Karpas-422 (cell line): ENCODE measurements at regions not wholly inside any gene's neighbourhood (a gene's known extent, or its start where the extent isn't known, plus 50 kb on each side); places are given as distances from the start of the nearest gene placed in this dataset.

Experiments
- DNase-seq: peaks from one replicate; pipeline ENCODE4 v3.0.0-alpha.2; 2015
- H2AFZ ChIP-seq: fragments of 200-600 bp; sonication (generic); 2 replicates; pipeline ENCODE4 v1.6.1; 2014; ENCODE audit warnings: antibody characterized with exemption, low read length, mixed read lengths
- H3K27ac ChIP-seq: fragments of 200-600 bp; sonication (generic); 2 replicates; pipeline ENCODE4 v1.5.1; 2014; ENCODE audit warnings: mild to moderate bottlenecking, low read length, moderate library complexity
- H3K27me3 ChIP-seq: fragments of 200-600 bp; sonication (generic); 2 replicates; pipeline ENCODE4 v1.6.1; 2014; ENCODE audit warnings: low read length, mixed read lengths
- H3K36me3 ChIP-seq: fragments of 200-600 bp; sonication (generic); 2 replicates; pipeline ENCODE4 v1.6.1; 2014; ENCODE audit warnings: low read length, mixed read lengths; ENCODE audit not compliant: insufficient read depth
- H3K4me1 ChIP-seq: fragments of 200-600 bp; sonication (generic); 2 replicates; pipeline ENCODE4 v1.6.1; 2014; ENCODE audit warnings: mild to moderate bottlenecking, low read length, mixed read lengths
- H3K4me2 ChIP-seq: fragments of 200-600 bp; sonication (generic); 2 replicates; pipeline ENCODE4 v1.6.1; 2014; ENCODE audit warnings: low read length, low read depth, mild to moderate bottlenecking; ENCODE audit not compliant: poor library complexity, severe bottlenecking
- H3K4me3 ChIP-seq: fragments of 200-600 bp; sonication (generic); 2 replicates; pipeline ENCODE4 v1.5.1; 2014; ENCODE audit warnings: mild to moderate bottlenecking, antibody characterized with exemption, low read length, mixed read lengths
- H3K79me2 ChIP-seq: fragments of 200-600 bp; sonication (generic); 2 replicates; pipeline ENCODE4 v1.6.1; 2014; ENCODE audit warnings: mild to moderate bottlenecking, low read length, mixed read lengths
- H3K9ac ChIP-seq: fragments of 200-600 bp; sonication (generic); 2 replicates; pipeline ENCODE4 v1.6.0; 2014; ENCODE audit warnings: low read length
- H3K9me2 ChIP-seq: fragments of 200-600 bp; sonication (generic), shearing (Covaris generic); replicated peaks from 2 replicates; pipeline ENCODE4 v1.6.0; 2014; ENCODE audit warnings: mild to moderate bottlenecking, low read length, moderate library complexity; ENCODE audit not compliant: insufficient read depth
- H3K9me3 ChIP-seq: fragments of 300-700, 200-600 bp; sonication (generic); 2 replicates; pipeline ENCODE4 v1.6.1; 2014; ENCODE audit warnings: low read length, mixed read lengths
- H4K20me1 ChIP-seq: fragments of 200-600 bp; sonication (generic); 2 replicates; pipeline ENCODE4 v1.6.1; 2014; ENCODE audit warnings: mild to moderate bottlenecking, antibody characterized with exemption, low read length, low read depth; ENCODE audit not compliant: insufficient read depth

DNA sequence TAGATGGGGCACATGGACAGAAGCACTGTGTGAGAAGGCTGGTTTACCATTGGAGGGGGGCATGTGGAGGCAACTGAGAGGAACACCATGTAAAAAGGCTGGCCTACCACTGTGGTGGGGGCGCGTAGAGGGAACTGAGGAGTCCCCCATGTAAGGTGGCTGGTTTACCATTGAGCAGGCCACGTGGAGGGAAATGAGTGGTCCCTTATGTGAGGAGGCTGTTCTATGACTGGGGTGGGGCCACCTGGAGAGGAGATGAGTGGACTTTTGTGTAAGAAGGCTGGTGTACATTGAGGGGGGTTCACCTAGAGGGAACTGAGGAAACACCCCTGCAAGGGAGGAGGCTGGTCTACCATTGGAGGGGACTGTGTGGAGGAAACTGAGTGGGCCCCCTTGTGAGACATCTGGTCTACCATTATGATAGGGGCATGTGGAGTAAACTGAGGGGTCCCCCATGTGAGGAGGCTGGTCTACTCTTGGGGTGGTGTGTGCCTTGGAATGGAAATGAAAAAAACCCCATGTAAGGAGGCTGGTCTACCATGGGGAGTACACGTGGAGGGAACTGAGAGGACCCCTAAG, 156.9 kb downstream of the FBLN2 start:
- Histone ChIP-seq H3K9me2 (no peaks in the 10 kb centered on the region), H3K36me3 (no peaks in the 10 kb centered on the region)
- no peak for DNase-seq

DNA sequence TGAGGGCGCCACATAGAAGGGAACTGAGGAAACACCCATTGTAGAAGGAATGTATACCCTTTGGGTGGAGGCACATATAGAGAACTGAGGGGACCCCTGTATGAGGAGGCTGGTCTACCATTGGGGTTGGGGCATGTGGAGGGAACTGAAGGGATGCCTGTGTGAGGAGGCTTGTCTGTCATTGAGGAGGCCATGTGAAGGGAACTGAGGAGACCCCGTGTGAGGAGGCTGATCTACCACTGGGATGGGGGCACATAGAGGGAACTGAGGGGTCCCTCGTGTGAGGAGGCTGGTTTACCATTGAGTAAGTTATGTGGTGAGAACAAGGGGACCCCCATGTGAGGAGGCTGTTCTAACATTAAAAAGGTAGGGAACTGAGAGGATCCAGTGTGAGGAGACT, 156.1 kb downstream of the FBLN2 start:
- no peak overlapping the region for H3K4me3 ChIP-seq

More for the DNA sequence above, 156.9 kb downstream of the FBLN2 start:
- Histone ChIP-seq H3K9ac (no peak overlapping the region), H4K20me1 (no peaks in the 10 kb centered on the region), H3K27me3 (no peaks in the 10 kb centered on the region), H3K9me3 (no peaks in the 10 kb centered on the region), H3K4me1 (no peaks in the 10 kb centered on the region), H2AFZ (no peak overlapping the region), H3K79me2 (no peaks in the 10 kb centered on the region), H3K4me2 (no peak overlapping the region), H3K27ac (no peak overlapping the region), H3K4me3 (no peak overlapping the region)

DNA sequence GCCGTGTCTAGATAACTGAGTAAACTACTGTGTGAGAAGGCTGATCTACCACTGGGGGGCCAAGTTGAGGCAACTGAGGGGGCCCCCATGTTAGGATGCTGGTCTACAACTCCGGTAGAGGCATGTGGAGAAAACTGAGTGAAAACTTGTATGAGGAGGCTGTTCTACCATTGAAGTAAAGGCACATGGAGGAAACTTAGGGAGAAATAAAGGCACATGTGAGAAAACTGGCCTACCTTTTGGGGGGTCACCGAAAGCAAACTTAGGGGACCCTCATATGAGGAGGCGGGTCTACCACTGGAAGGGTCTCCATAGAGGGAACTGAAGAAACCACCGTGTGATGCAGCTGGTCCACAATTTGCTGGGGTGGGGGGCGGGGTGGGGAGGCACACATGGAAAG, 155.2 kb downstream of the FBLN2 start:
- Histone ChIP-seq H3K27me3 (no peaks in the 10 kb centered on the region), H3K36me3 (no peaks in the 10 kb centered on the region), H3K27ac (no peak overlapping the region), H3K9me2 (no peaks in the 10 kb centered on the region), H3K4me3 (no peak overlapping the region), H3K4me2 (no peak overlapping the region), H3K4me1 (no peaks in the 10 kb centered on the region), H3K9ac (no peak overlapping the region), H3K9me3 (no peaks in the 10 kb centered on the region), H3K79me2 (no peaks in the 10 kb centered on the region), H2AFZ (no peak overlapping the region), H4K20me1 (no peaks in the 10 kb centered on the region)
- no peak for DNase-seq

More for the DNA sequence above, 156.1 kb downstream of the FBLN2 start:
- no peaks in the 10 kb centered on the region for H3K36me3 ChIP-seq
- no peaks in the 10 kb centered on the region for H3K27me3 ChIP-seq
- H3K79me2 ChIP-seq = no peaks in the 10 kb centered on the region
- H4K20me1 ChIP-seq = no peaks in the 10 kb centered on the region
- H3K9ac ChIP-seq = no peak overlapping the region
- H3K9me3 ChIP-seq = no peaks in the 10 kb centered on the region
- DNase-seq = no peak
- no peak overlapping the region for H2AFZ ChIP-seq
- H3K9me2 ChIP-seq = no peaks in the 10 kb centered on the region
- H3K4me2 ChIP-seq = no peak overlapping the region
- no peak overlapping the region for H3K27ac ChIP-seq
- H3K4me1 ChIP-seq = no peaks in the 10 kb centered on the region

DNA sequence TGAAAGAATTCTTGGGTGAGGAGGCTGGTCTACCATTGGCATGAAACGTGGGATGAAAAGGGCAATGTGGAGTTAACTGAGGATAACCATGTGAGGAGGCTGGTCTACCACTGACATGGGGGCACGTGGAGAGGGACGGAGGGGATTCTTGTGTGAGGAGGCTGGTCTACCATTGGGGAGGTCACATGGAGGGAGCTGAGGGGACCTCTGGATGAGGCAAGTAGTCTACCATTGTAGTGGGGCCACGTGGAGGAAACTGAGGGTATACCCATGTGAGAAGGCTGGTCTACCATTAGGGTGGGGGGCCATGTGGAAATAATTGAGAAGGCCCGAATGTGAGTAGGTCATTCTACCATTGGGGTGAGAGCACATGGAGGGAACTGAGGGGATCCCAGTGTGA, 154.1 kb downstream of the FBLN2 start:
- no peak for DNase-seq
- H3K36me3 ChIP-seq = no peaks in the 10 kb centered on the region
- H3K79me2 ChIP-seq = no peaks in the 10 kb centered on the region
- H3K27me3 ChIP-seq = no peaks in the 10 kb centered on the region
- no peak overlapping the region for H3K9ac ChIP-seq
- no peak overlapping the region for H3K27ac ChIP-seq
- H2AFZ ChIP-seq = no peak overlapping the region
- no peaks in the 10 kb centered on the region for H3K9me3 ChIP-seq
- H3K4me1 ChIP-seq = peaks cover 7% of the 10 kb centered on the region
- H3K9me2 ChIP-seq = no peaks in the 10 kb centered on the region
- H3K4me3 ChIP-seq = no peak overlapping the region
- no peak overlapping the region for H3K4me2 ChIP-seq
- H4K20me1 ChIP-seq = no peaks in the 10 kb centered on the region

DNA sequence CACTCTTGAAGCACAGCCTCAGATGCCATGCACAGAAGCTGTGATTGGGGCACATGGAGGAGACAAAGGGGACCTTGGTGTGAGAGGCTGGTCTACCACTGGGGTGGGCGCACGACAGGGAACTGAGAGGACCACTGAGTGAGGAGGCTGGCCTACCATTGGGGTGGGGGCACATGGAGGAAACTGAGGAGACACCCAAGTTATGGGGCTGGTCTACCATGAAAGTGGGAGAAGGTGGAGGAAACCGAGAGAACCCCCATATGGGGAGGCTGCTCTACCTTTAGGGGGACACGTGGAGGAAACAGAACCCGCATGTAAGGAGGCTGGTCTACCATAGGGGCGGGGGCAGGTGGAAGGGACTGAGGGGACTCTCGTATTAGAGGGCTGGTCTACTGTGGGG, 153.4 kb downstream of the FBLN2 start:
- Histone ChIP-seq H3K27ac (no peak overlapping the region), H3K79me2 (no peaks in the 10 kb centered on the region), H2AFZ (no peak overlapping the region), H3K9ac (no peak overlapping the region), H3K9me2 (no peaks in the 10 kb centered on the region), H3K4me3 (no peak overlapping the region), H3K4me2 (no peak overlapping the region), H3K4me1 (peaks cover 7% of the 10 kb centered on the region), H4K20me1 (no peaks in the 10 kb centered on the region), H3K27me3 (no peaks in the 10 kb centered on the region), H3K9me3 (no peaks in the 10 kb centered on the region), H3K36me3 (no peaks in the 10 kb centered on the region)
- no peak for DNase-seq

DNA sequence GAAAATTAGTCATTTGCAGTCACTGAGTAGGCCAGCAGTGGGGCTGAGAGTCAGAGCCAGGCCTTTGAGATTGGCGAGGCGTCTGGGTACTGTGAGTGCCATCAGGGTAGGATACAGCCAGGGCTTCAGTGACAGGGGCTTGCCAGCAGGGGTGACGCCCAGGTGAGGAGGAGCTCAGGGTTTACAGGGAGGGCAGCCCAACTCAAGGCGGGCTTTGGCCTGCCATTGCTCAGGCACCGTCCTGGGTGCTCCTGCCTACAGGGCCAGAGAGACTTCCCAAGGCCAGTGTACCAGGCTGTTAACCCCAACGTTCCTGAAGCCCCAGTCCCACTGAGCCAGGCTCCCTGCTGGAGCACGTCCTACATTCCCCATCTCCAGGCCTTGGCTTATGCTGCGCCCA, 152.0 kb downstream of the FBLN2 start:
- Histone ChIP-seq H3K4me1 (peaks cover 7% of the 10 kb centered on the region), H3K9ac (no peak overlapping the region), H3K4me2 (no peak overlapping the region)

DNA sequence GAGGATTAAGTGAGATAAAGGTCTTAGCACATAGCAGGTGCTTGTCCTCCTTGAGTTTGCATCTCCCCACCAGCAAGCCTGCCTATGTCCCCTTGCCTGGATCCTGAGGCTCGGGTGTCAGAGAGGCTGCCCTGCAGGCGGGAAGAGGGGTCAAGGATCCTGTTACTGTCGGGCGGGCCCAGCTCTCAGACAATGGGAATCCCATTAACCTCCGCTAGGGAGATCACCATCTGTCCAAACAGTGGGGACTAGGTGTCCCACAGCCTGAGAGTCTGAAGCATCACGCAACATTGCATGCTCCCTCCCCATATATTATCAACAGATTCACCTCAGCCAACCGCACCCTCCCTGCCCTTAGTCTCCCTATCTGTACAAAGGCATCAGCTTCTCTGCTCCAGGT, 151.4 kb downstream of the FBLN2 start:
- Histone ChIP-seq H3K4me3 (no peak overlapping the region), H3K4me1 (peaks cover 7% of the 10 kb centered on the region), H2AFZ (no peak overlapping the region), H4K20me1 (no peaks in the 10 kb centered on the region), H3K9me2 (no peaks in the 10 kb centered on the region), H3K27me3 (no peaks in the 10 kb centered on the region), H3K27ac (no peak overlapping the region), H3K36me3 (no peaks in the 10 kb centered on the region), H3K9me3 (no peaks in the 10 kb centered on the region), H3K79me2 (no peaks in the 10 kb centered on the region), H3K4me2 (no peak overlapping the region), H3K9ac (no peak overlapping the region)
- DNase-seq = no peak

More for the DNA sequence above, 152.0 kb downstream of the FBLN2 start:
- Histone ChIP-seq H3K27ac (no peak overlapping the region), H3K27me3 (no peaks in the 10 kb centered on the region), H3K79me2 (no peaks in the 10 kb centered on the region), H3K9me2 (no peaks in the 10 kb centered on the region), H3K9me3 (no peaks in the 10 kb centered on the region), H2AFZ (no peak overlapping the region), H4K20me1 (no peaks in the 10 kb centered on the region), H3K4me3 (no peak overlapping the region), H3K36me3 (no peaks in the 10 kb centered on the region)
- DNase-seq = no peak

DNA sequence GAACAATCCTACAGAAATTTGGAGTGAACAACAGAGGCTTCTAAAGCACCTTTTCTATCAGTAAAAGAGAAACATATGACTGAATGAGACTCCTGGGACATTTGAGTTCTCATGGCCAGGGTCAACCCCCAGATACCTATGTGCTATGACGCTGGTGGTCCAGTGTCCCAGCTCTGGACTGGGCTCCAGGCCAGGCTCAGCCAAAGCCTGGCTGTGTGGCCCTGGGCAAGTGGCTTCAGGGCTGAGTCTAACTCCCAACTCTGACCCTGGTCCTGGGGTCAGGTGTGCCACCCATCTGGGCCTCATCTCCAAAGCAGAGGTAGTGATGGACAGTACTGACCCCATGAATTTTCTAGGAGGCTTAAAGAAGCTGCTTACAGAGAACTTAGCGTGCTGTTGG, 147.8 kb downstream of the FBLN2 start:
- Histone ChIP-seq H3K27ac (no peak overlapping the region), H3K9ac (no peak overlapping the region), H3K9me3 (no peaks in the 10 kb centered on the region), H3K27me3 (no peaks in the 10 kb centered on the region), H3K4me2 (no peak overlapping the region), H3K79me2 (no peaks in the 10 kb centered on the region), H3K4me1 (peaks cover 7% of the 10 kb centered on the region), H2AFZ (no peak overlapping the region), H3K36me3 (no peaks in the 10 kb centered on the region), H3K4me3 (no peak overlapping the region), H4K20me1 (no peaks in the 10 kb centered on the region), H3K9me2 (no peaks in the 10 kb centered on the region)
- DNase-seq = no peak

DNA sequence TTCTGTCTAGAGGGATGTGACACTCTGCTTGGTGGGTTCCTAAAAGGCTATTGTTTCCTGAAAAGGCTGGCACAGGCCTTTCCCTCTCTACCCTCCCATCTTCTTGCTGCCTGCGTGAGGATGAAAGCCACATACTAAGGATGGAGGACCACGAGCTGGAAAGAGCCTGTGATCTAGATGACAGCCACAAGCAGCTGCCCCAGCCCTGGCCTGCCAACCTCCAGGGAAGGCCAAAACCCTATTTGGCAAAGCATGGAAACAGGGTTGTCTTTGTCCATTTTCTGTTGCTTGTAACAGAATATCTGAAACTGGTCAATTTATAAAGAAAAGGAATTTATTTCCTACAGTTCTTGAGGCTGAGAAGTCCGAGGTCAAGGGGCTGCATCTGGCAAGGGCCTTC, 144.5 kb downstream of the FBLN2 start:
- Histone ChIP-seq H3K27ac (no peak overlapping the region), H2AFZ (no peak overlapping the region), H3K9me3 (no peaks in the 10 kb centered on the region), H3K4me1 (peaks cover 3% of the 10 kb centered on the region), H4K20me1 (no peaks in the 10 kb centered on the region), H3K9ac (no peak overlapping the region), H3K4me2 (no peak overlapping the region), H3K27me3 (no peaks in the 10 kb centered on the region), H3K79me2 (no peaks in the 10 kb centered on the region), H3K9me2 (no peaks in the 10 kb centered on the region), H3K36me3 (no peaks in the 10 kb centered on the region), H3K4me3 (no peak overlapping the region)
- no peak for DNase-seq
